NOMO-1 treated with DMSO at 0.1 percent for 48 hours (cell line): ENCODE measurements at regions not wholly inside any gene's neighbourhood (a gene's known extent, or its start where the extent isn't known, plus 50 kb on each side); places are given as distances from the start of the nearest gene placed in this dataset.
"Not testable (repeated sequence)": the region's sequence is repeated elsewhere in the genome, so short reads cannot be mapped to it uniquely, and the experiment has no call there.

ENCODE experiments used
- DNase-seq: peaks from one replicate; lab custom pipeline; 2025; ENCODE audit not compliant: unreplicated experiment; lab: John Stamatoyannopoulos, UW

DNA sequence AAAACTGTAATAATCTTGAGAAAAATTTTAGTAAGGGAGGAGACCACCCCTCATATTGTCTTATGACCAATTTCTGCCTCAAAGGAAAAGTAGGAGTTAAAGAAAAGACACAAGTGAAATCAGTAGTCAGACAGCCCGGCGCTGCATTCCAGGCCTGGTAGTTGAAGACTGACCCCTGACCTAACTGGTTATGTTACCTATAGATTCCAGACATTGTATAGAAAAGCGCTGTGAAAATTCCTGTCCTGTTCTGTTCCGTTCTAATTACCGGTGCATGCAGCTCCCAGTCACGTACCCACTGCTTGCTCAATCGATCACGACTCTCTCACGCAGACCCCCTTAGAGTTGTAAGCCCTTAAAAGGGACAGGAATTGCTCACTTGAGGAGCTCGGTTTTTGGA lies 587.9 kb upstream of the SLC8A1 start:
- not testable (repeated sequence) for DNase-seq

DNA sequence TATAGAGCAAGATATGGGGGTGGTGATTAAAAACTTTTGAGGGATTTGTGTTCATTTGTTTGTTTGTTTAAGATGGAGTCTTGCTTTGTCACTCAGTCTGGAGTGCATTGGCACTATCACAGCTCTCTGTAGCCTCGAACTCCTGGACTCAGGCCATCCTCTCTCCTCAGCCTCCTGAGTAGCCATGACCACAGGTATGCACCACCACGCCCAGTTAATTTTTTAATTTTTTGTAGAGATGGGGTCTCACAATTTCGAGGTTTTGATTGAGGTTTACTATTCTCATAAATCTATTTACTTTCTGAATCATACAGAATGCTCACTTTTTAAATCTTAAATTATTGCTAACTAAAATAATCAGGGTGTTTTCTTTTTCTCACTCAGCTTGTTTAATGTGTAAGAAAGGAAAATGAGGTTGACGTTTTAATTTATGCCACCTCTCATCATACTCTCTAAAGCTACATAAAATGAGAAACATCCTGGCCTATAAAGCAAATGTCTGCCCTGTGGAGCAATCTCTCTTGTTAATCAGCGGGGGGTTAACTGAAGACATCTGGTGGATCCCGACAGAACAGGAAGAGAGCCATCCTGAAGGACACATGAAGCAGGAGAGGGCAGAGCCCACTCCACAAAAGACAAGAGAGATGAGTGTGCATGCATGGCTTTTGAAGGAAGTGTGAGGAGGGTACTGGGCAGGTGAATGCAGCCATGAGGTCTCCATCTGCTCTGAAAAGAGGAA lies 589.1 kb upstream of the SLC8A1 start:
- DNase-seq = no peak

DNA sequence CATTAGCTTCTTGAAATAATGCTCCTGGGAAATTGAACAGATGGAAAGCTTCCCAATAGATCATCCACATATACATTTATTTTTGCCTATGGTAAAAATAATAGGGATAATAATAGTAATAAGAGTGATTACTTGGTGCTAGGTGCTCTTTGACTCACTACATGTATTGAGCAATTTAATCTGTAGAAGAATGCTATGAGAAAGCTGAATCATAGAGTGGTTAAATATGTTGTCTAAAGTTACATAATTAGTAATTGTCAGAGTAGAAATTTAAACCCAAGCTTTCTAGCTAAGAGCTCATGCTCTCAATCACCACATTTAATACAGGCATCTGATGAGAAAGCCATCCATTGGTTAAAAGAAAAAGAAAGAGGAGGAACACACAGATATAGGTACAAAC lies 590.5 kb upstream of the SLC8A1 start:
- DNase-seq = no peak

DNA sequence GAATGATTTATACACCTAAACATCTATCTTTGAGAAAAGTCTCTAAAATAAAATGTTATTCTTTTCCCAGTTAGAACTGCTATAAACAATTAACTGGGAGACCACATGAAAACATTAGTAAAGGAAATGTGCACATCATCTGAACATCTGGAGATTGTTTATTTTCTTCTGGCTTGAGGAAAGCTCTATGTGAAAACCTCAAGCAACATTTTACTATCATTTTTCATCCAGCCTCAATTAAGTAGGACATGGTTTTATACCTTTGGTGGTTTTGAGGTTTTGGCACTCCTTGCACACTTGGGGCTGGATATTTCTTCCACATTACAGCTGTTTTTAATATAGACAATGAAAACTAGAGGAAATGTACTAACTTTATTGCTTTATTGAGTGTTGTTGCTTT lies 609.5 kb upstream of the SLC8A1 start:
- DNase-seq = no peak

DNA sequence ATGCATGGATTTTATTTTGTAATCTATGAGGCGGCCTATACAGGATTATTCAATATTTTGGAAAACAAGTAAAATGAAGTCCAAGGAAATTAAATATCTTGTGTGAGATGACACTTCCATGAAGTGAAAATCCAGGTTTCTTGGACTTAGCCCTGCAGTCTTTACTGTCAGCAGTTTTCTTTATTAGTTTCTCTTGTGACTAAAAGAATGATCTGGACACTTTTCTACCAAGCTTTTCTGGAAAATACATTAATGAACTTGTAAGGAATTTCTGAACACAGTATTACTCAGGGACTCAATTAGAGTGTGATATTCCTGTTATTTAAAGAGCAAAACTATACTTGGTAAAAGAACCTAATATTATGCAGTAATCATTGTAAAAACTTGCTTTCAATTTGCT lies 610.4 kb upstream of the SLC8A1 start:
- DNase-seq = no peak

DNA sequence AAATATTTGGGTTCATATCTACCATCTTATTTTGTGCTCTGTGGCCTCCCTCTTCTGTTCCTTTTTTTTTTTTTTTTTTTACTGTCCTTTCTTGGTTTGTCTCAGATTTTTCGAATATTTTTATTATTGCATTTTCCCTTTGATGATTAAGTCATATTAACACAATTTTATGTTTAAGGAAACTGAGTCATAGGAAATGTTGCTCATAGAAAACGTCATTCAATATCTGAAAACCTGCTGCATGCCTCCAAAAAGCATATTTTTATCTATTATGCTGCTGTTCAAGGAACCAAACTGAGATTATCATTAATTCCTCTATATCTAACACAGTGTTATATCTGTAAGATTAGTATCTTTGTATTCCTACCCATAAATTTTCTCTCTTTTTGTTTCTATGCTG lies 614.3 kb upstream of the SLC8A1 start:
- no peak for DNase-seq

DNA sequence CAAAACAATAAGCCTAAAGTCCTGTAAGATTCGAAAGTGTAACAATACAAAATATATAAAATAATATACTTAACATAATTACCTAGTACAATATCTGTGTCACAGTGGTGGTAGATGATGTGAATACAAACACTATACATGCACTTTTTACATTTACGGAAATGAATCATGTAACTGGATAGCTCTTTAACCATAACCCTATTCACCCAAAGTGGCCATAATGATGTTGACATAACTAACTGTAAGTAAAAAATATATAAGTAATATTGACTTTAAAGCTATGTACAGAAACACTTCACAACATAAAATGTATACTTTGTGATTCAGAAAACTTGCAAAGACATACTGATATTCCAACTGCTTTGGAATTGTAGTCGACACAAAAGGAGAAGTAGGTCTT lies 616.9 kb upstream of the SLC8A1 start:
- no peak for DNase-seq

DNA sequence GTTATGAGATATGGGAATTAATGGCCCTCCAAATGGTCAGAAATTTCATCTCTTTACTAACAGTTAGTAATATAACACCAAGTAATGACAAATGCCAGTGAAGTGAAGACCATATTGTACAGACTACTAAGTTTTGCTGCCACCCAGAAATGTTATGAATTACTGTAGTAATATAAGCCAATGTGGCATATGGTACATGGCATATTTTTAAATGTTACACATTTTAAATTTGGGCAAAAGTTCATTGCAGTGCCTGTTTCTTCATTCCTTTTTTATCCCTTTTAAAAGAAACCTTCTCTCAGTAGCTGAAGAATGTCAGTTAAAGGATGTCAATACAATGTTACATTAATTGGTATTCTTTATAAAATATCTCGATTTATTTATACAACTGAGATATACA lies 626.5 kb upstream of the SLC8A1 start:
- DNase-seq = no peak

DNA sequence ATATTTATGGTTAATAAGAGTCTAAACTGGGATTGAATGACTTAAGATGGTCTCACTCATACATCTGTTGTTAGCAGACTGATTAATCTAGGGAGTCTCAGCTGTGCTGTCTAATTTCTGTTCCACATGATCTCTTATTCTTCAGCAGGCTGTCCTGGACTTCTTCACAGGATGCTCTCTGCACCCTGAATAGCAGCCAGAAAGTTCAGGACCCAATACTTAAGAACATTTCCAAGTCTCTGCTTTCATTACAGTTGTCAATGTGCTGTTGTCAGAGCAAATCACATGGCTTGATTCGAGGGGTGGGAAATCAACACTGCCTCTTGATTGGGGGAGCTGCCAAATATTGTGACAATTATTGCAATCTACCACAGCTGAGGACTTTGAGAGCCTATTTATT lies 627.1 kb upstream of the SLC8A1 start:
- no peak for DNase-seq

DNA sequence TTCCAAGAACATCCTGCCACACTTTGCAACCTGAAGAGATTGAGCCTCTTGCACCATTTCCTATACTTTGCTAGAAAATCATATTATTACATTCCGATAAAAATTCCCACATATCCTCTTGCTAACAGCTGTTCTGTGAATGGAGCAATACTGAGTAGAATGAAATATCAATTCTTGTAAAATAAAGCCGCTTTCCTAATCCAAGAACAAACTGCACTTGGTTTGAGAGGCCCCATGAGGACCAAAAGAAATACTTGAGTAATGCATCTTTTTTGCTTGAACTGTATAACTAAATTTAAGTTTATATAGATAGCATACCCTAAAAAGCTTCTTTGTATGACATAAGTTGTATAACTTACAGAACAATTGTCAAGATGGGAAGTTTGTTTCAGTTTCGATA lies 632.4 kb upstream of the SLC8A1 start:
- no peak for DNase-seq

DNA sequence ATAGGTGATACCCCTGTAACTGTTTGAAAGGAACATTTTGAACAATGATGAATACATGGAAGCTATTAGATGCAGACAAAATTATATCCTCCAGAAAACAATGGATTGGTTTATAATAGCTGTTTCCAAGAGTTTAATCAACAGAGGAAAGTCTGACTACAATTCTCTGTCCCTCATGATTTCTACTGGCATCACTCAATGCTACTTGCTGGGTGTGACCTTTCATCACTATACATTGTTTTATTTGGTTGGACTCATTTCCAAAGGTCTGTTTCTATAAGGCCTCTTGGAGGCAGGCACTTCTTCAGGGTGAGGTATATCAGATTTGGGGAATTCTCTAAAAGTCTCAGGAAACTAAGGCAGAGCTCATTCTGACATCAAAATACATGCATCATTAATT lies 636.1 kb upstream of the SLC8A1 start:
- no peak for DNase-seq

DNA sequence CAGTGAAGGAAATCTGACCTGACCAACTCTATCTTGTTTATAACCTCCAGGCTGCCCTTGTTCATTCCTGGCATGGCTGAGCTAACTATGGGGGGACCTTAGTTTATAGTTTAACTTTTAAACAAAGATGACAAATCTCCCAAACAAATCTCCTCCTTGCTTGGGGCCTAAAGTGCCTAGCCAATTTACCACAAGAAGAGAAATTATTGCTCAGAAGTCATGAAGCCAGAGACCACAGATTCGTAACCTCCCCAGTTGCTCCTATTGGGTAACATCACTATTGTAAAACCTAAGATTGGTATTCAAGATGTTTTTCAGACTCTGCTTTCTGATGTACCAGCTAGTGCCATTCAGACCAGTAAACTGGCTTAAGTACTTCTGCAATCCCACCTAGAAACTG lies 649.4 kb upstream of the SLC8A1 start:
- no peak for DNase-seq

DNA sequence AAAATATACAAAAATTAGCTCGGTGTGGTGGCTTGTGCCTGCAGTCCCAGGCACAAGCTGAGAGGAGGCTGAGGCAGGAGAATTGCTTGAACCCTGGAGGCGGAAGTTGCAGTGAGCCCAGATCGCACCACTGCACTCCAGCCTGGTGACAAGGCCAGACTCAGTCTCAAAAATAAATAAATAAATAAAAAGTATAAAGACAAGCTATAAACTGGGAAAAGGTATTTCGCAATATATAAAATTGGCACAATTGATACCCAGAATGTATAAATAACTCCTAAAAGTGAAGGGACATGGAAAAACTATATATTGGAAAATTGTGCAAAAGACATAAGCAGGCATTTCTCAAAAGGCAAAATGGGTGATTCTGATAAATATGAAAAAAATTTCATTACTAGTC lies 657.9 kb upstream of the SLC8A1 start:
- no peak for DNase-seq

DNA sequence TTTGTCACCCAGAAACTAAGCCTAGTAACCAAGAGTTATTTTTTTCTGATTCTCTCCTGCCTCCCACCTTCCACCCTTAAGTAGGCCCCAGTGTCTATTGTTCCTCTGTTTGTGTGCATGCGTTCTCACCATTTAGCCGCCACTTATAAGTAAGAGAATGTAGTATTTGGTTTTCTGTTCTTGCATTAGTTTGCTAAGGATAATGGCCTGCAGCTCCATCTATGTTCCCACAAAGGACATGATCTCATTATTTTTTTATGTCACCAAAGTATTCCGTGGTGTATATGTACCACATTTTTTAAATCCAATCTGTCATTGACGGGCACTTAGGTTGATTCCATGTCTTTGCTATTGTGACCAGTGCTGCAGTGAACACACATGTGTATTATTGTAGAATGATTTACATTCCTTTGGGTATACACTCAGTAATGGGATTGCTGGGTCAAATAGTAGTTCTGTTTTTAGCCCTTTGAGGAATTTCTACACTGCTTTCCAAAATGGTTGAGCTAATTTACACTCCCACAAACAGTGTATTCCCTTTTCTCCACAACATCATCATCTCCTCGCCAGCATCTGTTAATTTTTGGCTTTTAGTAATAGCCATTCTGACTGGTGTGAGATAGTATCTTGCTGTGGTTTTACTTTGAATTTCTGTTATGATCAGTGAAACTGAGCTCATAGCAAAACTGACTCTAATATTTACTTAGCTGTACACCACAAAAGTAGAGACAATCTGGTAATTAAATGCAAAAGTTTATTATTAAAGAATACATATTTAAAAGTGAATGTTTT lies 660.1 kb upstream of the SLC8A1 start:
- no peak for DNase-seq

DNA sequence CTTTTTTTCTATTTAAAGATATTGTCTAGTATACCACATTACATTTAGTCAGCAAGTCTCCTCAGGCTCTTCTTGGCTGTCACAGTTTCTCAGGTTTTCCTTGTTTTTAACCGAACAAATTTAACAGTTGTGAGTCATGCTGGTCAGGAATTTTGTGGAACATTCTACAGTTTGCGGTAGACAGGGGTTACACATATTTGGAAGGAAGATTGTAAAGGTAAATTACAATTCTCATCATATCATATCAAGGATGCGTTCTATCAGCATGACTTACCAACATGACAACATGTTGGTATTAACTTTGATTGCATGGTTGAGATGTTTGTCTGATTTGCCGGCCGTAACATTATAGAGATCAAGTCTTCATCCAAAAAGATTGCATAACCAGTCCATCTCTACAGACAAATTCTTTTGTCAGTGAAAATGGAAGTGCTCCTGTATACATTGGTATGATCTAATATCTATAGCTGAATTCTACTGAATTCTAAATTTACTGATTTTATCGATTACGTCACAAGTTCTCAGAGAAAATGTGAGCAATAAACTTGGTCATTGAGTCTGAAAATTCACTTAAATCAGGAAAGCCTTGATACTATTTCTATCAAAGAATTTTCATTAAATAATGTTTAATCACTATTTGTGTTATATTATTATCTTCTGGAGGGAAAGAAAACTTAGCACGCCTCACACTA lies 664.4 kb upstream of the SLC8A1 start:
- DNase-seq = no peak

DNA sequence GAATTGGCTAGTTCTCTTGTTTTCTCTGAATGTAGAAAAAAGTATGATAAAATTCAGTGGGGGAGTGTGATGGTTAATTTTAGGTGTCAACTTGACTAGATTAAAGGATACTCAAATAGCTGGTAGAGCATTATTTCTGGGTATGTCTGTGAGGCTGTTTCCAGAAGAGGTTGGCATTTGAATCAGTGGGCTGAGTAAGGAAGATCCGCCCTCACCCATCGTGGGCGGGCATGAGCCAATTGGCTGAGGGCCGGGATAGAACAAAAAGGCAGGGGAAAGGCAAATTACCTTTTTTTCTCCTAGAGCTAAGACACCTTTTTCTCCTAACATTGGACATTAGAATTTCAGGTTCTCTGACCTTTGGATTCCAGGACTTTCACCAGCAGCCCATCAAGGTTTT lies 667.6 kb upstream of the SLC8A1 start:
- no peak for DNase-seq

DNA sequence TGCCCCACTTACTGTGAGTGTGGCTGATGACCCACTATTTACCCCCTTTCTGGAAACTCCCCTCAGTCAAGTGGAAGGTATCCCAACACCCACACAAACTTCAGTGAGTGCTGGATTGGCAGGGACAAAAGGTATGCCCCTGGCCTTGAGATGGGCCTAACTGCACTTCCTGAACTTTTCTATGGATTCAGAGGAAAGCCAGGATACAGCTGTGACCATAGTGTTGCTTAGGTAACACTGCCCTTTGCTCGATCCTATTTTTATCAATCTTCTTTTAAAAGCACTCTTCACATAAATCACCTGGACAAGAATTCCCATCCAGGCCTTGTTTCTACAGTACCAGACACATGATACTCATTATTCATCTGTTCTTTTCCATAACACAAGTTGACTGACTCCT lies 671.5 kb upstream of the SLC8A1 start:
- DNase-seq = no peak

DNA sequence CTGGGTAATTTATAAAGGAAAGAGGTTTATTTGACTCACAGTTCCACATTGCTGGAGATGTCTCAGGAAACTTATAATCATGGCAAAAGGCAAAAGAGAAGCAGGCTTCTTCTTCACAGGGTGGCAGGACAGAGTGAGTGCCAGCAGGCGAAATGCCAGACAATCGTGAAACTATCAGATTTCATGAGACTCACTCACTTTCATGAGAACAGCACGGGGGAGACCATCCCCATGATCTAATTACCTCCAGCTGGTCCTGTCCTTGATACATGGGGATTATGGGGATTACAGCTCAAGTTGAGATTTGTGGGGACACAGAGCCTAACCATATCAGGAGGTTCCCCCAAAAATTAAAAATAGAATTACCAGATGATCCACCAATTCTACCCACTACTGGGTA lies 675.5 kb upstream of the SLC8A1 start:
- DNase-seq = no peak

DNA sequence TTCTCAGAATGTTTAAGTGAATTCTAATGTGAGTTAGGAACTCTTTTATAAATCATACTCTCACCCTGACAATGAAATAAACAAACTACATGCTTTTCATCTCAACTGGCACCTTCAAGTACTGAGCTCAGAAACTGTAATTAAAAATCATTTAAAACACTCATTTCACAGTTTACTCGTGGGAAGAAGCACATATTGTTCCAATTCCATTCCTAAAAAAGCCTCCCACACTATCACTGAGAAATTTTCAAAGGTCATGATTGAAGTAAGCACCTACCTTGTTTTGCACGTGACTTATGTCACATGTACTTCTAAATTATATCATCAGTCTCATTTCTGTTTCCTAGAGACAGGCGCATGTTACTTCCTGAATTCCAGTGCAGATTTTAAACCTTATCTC lies 678.1 kb upstream of the SLC8A1 start:
- DNase-seq = no peak

DNA sequence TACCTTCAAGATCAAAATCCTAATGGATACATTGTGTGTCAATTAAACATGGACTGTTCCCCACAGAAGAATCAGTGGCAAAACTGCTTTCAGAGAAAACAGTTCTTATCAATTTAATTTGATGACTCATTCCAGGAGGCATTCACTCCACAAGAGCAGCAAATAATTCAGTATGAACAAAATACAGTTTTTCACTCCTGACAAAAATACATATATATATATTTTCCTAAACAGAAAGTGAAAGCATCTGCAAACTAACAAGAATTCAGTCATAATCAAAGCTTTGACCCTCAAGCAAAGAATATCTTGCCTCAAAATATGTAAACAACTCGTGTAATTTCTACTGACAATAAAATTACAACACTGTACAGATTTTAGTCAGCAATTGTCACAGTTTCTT lies 685.1 kb upstream of the SLC8A1 start:
- no peak for DNase-seq

DNA sequence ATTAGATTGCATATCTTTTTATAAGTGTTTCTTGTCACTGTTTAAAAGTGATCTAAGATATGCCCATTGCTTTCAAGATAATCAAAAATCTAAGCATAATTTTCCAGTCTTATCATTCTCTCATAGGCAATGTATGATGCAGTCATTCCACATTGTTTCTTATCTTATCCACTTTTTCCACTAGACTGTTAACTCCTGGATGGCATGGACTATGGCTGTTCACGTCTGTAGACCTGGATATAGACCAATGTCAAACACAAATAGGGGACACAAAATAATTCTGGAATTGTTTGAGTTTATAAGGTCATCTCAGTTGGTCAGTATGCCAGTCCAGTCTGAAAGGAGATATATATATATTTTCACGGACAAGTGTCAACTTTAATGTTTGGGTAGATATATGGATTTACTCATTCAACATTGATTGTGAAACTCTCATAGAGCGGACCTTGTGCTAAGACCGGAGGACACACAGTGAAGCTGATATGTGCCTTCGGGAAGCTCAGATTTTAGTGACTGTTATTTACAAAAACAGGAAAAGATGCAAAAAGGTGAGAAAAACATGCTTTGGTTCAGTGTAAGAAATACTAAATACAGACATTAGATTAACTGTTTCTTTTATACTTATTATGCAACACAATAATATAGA lies 689.4 kb upstream of the SLC8A1 start:
- no peak for DNase-seq

DNA sequence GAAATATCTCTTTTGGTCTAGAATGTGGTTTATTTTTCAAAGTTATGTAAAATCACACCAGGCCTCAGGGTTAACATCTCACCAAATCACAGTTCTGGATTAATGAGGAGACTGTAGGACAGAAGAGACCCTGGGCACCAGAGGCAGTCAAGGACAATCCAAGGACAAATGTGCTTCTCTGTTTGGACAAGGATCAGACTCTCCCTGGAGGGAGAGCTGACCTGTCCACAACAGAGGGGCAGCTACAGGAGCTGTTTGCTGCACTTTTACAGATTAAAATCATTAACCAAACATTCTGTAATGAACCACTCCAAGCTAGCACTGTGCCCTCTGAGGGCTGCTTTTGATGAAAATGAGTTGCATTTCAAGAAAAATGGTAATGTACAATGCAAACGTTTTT lies 690.6 kb upstream of the SLC8A1 start:
- DNase-seq = no peak
